IMR-90 (cell line): ENCODE measurements at regions not wholly inside any gene's neighbourhood (a gene's known extent, or its start where the extent isn't known, plus 50 kb on each side); places are given as distances from the start of the nearest gene placed in this dataset.

ENCODE experiments used
- ATAC-seq: fragments of 200-7000 bp; cut with Tn5 transposase; 2 replicates; pipeline ENCODE4 v1.9.1; 2020; ENCODE audit warnings: low read depth, mild to moderate bottlenecking, moderate library complexity
- BruUV-seq: library from RNA; stranded (reverse); fragments of 400-500 nt; replicated peaks from 2 replicates; lab custom pipeline; 2021; lab: Mats Ljungman, UMichigan
- CTCF ChIA-PET: fragments of 300-600 bp; formaldehyde crosslinking; extraction: SDS; loops from one replicate; lab custom pipeline; 2021; ENCODE audit warnings: antibody characterized with exemption; lab: Yijun Ruan, JAX
- POLR2A ChIA-PET: fragments of 300-600 bp; sonication (Branson Sonifier 250); formaldehyde crosslinking; loops from one replicate; lab custom pipeline; 2022; ENCODE audit warnings: antibody characterized with exemption; ENCODE audit not compliant: unreplicated experiment; lab: Charles Lee
- DNase-seq: peaks from one replicate; pipeline ENCODE4 v3.0.0; 2013
- H2AFZ ChIP-seq: replicated peaks from 2 replicates; pipeline ENCODE3; 2013; ENCODE audit warnings: low read length, mild to moderate bottlenecking; ENCODE audit not compliant: poor library complexity
- H2AK5ac ChIP-seq: 2 replicates; pipeline ENCODE4 v1.6.1; 2013; ENCODE audit warnings: low read depth, low read length, inconsistent platforms
- H2AK9ac ChIP-seq: replicated peaks from 2 replicates; pipeline ENCODE3; 2013; ENCODE audit warnings: mild to moderate bottlenecking, low read depth, low read length, moderate library complexity; ENCODE audit not compliant: poor library complexity
- H2BK120ac ChIP-seq: 2 replicates; pipeline ENCODE4 v1.6.1; 2013; ENCODE audit warnings: low read depth, low read length, inconsistent platforms
- H2BK15ac ChIP-seq: 3 replicates; pipeline ENCODE4 v1.6.1; 2013; ENCODE audit warnings: low read depth, low read length, inconsistent platforms
- H2BK20ac ChIP-seq: 2 replicates; pipeline ENCODE4 v1.6.1; 2013; ENCODE audit warnings: low read depth, mild to moderate bottlenecking, inconsistent platforms, low read length, moderate library complexity
- H2BK5ac ChIP-seq: 2 replicates; pipeline ENCODE4 v1.6.1; 2013; ENCODE audit warnings: mild to moderate bottlenecking, low read depth, low read length, inconsistent platforms; ENCODE audit not compliant: poor library complexity, severe bottlenecking
- H3K14ac ChIP-seq: replicated peaks from 2 replicates; pipeline ENCODE4 v1.6.1; 2013; ENCODE audit warnings: low read depth, low read length, inconsistent platforms
- H3K18ac ChIP-seq: 2 replicates; pipeline ENCODE4 v1.6.1; 2013; ENCODE audit warnings: low read depth, low read length, control low read depth
- H3K23ac ChIP-seq: 2 replicates; pipeline ENCODE4 v1.6.1; 2013; ENCODE audit warnings: low read depth, low read length, inconsistent platforms
- H3K27ac ChIP-seq: 2 replicates; pipeline ENCODE4 v1.5.1; 2013; ENCODE audit warnings: mild to moderate bottlenecking, control low read depth, low read length; ENCODE audit not compliant: insufficient read depth
- H3K27me3 ChIP-seq: 2 replicates; pipeline ENCODE4 v1.6.1; 2013; ENCODE audit warnings: low read length; ENCODE audit not compliant: control insufficient read depth, insufficient read depth
- H3K36me3 ChIP-seq: 2 replicates; pipeline ENCODE4 v1.6.1; 2013; ENCODE audit warnings: low read length, mixed read lengths; ENCODE audit not compliant: control insufficient read depth, insufficient read depth
- H3K4ac ChIP-seq: 2 replicates; pipeline ENCODE4 v1.6.1; 2013; ENCODE audit warnings: low read depth, low read length, inconsistent platforms
- H3K4me1 ChIP-seq: 2 replicates; pipeline ENCODE4 v1.6.1; 2013; ENCODE audit warnings: low read length, mixed read lengths; ENCODE audit not compliant: control insufficient read depth, insufficient read depth
- H3K4me2 ChIP-seq: 2 replicates; pipeline ENCODE4 v1.6.1; 2013; ENCODE audit warnings: low read depth, mild to moderate bottlenecking, control low read depth, low read length, moderate library complexity
- H3K4me3 ChIP-seq: 2 replicates; pipeline ENCODE4 v1.5.1; 2013; ENCODE audit warnings: low read depth, mild to moderate bottlenecking, control low read depth, low read length, moderate library complexity; ENCODE audit not compliant: insufficient read depth
- H3K56ac ChIP-seq: 2 replicates; pipeline ENCODE4 v1.6.1; 2013; ENCODE audit warnings: low read length, inconsistent platforms; ENCODE audit not compliant: insufficient read depth; ENCODE audit errors: extremely low read depth
- H3K79me1 ChIP-seq, 2 experiments: 2 replicates each; pipeline ENCODE4 v1.6.1; 2013; ENCODE audit warnings: low read length in 2 of 2, inconsistent platforms in 1 of 2, low read depth in 1 of 2
- H3K9ac ChIP-seq: 2 replicates; pipeline ENCODE4 v1.6.1; 2013; ENCODE audit warnings: low read depth, low read length, control low read depth
- H3K9me1 ChIP-seq: 2 replicates; pipeline ENCODE4 v1.6.1; 2013; ENCODE audit warnings: low read length, inconsistent platforms; ENCODE audit not compliant: insufficient read depth
- H3K9me3 ChIP-seq: 2 replicates; pipeline ENCODE4 v1.6.1; 2013; ENCODE audit warnings: low read length; ENCODE audit not compliant: control insufficient read depth, insufficient read depth
- H4K20me1 ChIP-seq: 2 replicates; pipeline ENCODE4 v1.6.1; 2013; ENCODE audit warnings: low read length, inconsistent platforms; ENCODE audit not compliant: insufficient read depth
- H4K5ac ChIP-seq: 2 replicates; pipeline ENCODE4 v1.6.1; 2013; ENCODE audit warnings: mild to moderate bottlenecking, low read depth, low read length, control low read depth
- H4K8ac ChIP-seq, 2 experiments: 2 replicates each; pipeline ENCODE4 v1.6.1; 2013; ENCODE audit warnings: low read depth in 2 of 2, low read length in 2 of 2, control low read depth in 1 of 2, inconsistent platforms in 1 of 2
- H4K91ac ChIP-seq: 2 replicates; pipeline ENCODE4 v1.6.1; 2013; ENCODE audit warnings: low read depth, low read length, inconsistent platforms; ENCODE audit not compliant: insufficient read depth
- CEBPB ChIP-seq: IDR thresholded peaks from 2 replicates; pipeline ENCODE4 v1.6.1; 2012; ENCODE audit warnings: low read depth, low read length, improper control_type of control experiment
- CHD1 ChIP-seq: IDR thresholded peaks from 2 replicates; pipeline ENCODE4 v1.6.1; 2012; ENCODE audit warnings: low read depth, low read length, improper control_type of control experiment
- CTCF ChIP-seq: conservative IDR thresholded peaks from 2 replicates; pipeline ENCODE4 v1.5.1; 2012; ENCODE audit warnings: mild to moderate bottlenecking, low read depth, low read length, improper control_type of control experiment
- ELK1 ChIP-seq: fragments of 150-350 bp; IDR thresholded peaks from 2 replicates; pipeline ENCODE4 v1.6.1; 2016; ENCODE audit warnings: low read depth, mild to moderate bottlenecking, low read length, moderate library complexity, borderline replicate concordance
- FOS ChIP-seq: fragments of 150-350 bp; IDR thresholded peaks from 2 replicates; pipeline ENCODE4 v1.6.1; 2016; ENCODE audit warnings: low read depth, low read length
- MAFK ChIP-seq: IDR thresholded peaks from 2 replicates; pipeline ENCODE4 v1.6.1; 2012; ENCODE audit warnings: low read depth, low read length, improper control_type of control experiment
- MXI1 ChIP-seq: IDR thresholded peaks from 2 replicates; pipeline ENCODE4 v1.6.1; 2012; ENCODE audit warnings: low read depth, mild to moderate bottlenecking, low read length, moderate library complexity, borderline replicate concordance
- NFE2L2 ChIP-seq: fragments of 150-350 bp; IDR thresholded peaks from 2 replicates; pipeline ENCODE4 v1.6.1; 2016; ENCODE audit warnings: low read depth, mild to moderate bottlenecking, low read length
- POLR2A ChIP-seq: IDR thresholded peaks from 2 replicates; pipeline ENCODE4 v1.6.1; 2012; ENCODE audit warnings: mild to moderate bottlenecking, low read depth, low read length
- RAD21 ChIP-seq: IDR thresholded peaks from 2 replicates; pipeline ENCODE4 v1.6.1; 2012; ENCODE audit warnings: low read length, improper control_type of control experiment
- RCOR1 ChIP-seq: IDR thresholded peaks from 2 replicates; pipeline ENCODE4 v1.6.1; 2012; ENCODE audit warnings: mild to moderate bottlenecking, low read length, improper control_type of control experiment; ENCODE audit not compliant: insufficient replicate concordance
- RFX5 ChIP-seq: IDR thresholded peaks from 2 replicates; pipeline ENCODE4 v1.8.0; 2012; ENCODE audit warnings: low read depth, mild to moderate bottlenecking, low read length, moderate library complexity
- WGBS, 2 experiments: methylation state at CpG; one replicate each; pipeline versions ENCODE4 v1.1.5 to v1.1.7; 2013; ENCODE audit warnings: missing lambda C conversion rate in 2 of 2; ENCODE audit not compliant: insufficient read length in 1 of 2; ENCODE audit errors: extremely low coverage in 2 of 2; 5-methylcytosine and 5-hydroxymethylcytosine counted together
- dilution Hi-C: fragments of 300-500 bp; cut with HindIII; formaldehyde crosslinking; loops from one replicate; pipeline ENCODE4 v1.14.3; 2018; ENCODE audit warnings: low sequenced_read_pairs; ENCODE audit not compliant: unreplicated experiment
- in situ Hi-C: fragments of 300-500 bp; cut with MboI; formaldehyde crosslinking; loops from 3 replicates; pipeline ENCODE4 v1.14.3; 2019; ENCODE audit warnings: low sequenced_read_pairs, inconsistent platforms, mixed read lengths
- intact Hi-C: fragments of 100-400 bp; cut with micrococcal nuclease; formaldehyde crosslinking; loops from 2 replicates; pipeline ENCODE4 v1.10.0; 2022
- TF ChIP-seq, protein P1 (sequence below): fragments of 150-350 bp; IDR thresholded peaks from 2 replicates; pipeline ENCODE4 v1.6.1; 2017; ENCODE audit warnings: mild to moderate bottlenecking, antibody characterized with exemption, low read length, low read depth

DNA sequence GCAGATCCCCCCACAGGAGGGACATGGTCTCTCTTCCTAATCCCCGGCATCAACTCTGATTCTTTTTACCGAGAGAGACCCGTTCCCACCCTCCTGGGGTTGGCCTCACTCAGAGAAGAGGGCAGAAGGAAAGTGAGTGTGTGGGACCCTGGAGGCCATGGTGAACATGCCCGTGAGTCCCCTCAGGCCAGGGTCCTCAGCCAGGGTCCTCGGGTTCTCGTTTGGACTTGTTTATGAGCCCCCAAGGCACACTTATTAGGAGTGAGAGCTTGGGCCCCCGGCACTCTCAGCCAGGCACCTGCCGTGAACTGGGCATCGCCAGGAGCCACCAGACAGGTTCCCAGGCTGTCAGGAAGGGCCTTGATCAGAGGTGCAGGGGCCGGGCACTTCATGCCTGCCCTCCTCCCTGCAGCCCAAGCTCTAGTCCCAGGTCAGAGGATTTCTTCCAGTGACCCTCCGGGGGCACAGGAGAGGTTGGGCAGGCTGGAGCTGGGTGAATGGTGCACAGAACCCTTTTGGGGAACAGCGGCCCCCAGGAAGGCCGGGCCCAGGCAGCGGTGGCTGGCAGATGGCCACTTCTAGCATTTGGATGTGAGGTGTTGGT is 122.6 kb downstream of the CRYAA start:
- POLR2A ChIA-PET, result no interaction called here
- 20% methylated on average over 1 of the region's 14 CpGs; no CpG with 5 or more reads in 1 of the 2 experiments for WGBS, 2 experiments

More for the DNA sequence above, 122.6 kb downstream of the CRYAA start:
- DNase-seq, result no peak
- in situ Hi-C loops, result no loop called here
- Histone ChIP-seq H4K8ac (no peak overlapping the region), H3K9me3 (peaks cover 14% of the 10 kb centered on the region), H2BK5ac (no peak overlapping the region), H3K18ac (no peak overlapping the region), H3K4me2 (no peak overlapping the region), H2AFZ (no peak overlapping the region), H2BK120ac (no peak overlapping the region), H3K9ac (no peak overlapping the region), H2BK15ac (no peak overlapping the region), H3K27me3 (peaks cover 23% of the 10 kb centered on the region), H4K91ac (no peak overlapping the region), H2AK9ac (no peak overlapping the region), H3K9me1 (no peaks in the 10 kb centered on the region), H3K23ac (no peak overlapping the region), H2AK5ac (no peak overlapping the region), H3K4me1 (no peaks in the 10 kb centered on the region; the same call in 1 of the 2 replicates), H2BK20ac (no peak overlapping the region), H3K36me3 (no peaks in the 10 kb centered on the region), H4K5ac (no peak overlapping the region), H3K79me1 (no peaks in the 10 kb centered on the region), H3K4me3 (no peak overlapping the region), H4K20me1 (no peaks in the 10 kb centered on the region), H3K14ac (no peak overlapping the region), H3K56ac (no peak overlapping the region), H3K27ac (no peak overlapping the region), H3K4ac (no peak overlapping the region)
- BruUV-seq, result no TSS peak
- dilution Hi-C loops, result no loop called here
- intact Hi-C loops, result no loop called here
- CTCF ChIA-PET, result no interaction called here
- no peak for TF ChIP-seq CTCF
- TF ChIP-seq NFE2L2, result no peak
- TF ChIP-seq MAFK, result no peak
- TF ChIP-seq CEBPB, result no peak
- no peak for TF ChIP-seq FOS
- TF ChIP-seq ELK1, result no peak
- TF ChIP-seq POLR2A, result no peak
- TF ChIP-seq RAD21, result no peak
- TF ChIP-seq, protein P1, sequence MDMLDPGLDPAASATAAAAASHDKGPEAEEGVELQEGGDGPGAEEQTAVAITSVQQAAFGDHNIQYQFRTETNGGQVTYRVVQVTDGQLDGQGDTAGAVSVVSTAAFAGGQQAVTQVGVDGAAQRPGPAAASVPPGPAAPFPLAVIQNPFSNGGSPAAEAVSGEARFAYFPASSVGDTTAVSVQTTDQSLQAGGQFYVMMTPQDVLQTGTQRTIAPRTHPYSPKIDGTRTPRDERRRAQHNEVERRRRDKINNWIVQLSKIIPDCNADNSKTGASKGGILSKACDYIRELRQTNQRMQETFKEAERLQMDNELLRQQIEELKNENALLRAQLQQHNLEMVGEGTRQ, result no peak
- no peak for TF ChIP-seq RCOR1
- no peak for TF ChIP-seq RFX5
- no peak for TF ChIP-seq MXI1
- TF ChIP-seq CHD1, result no peak
- no peak for ATAC-seq
